Mucosa of rectum (tissue), 2 donors: ENCODE measurements at regions not wholly inside any gene's neighbourhood (a gene's known extent, or its start where the extent isn't known, plus 50 kb on each side); places are given as distances from the start of the nearest gene placed in this dataset.

Experiments
- H3K27ac ChIP-seq, 2 donors: one replicate each; pipeline ENCODE4 v1.7.0; 2013; ENCODE audit warnings: inconsistent platforms in 2 of 2, low read depth in 2 of 2, low read length in 2 of 2
- H3K27me3 ChIP-seq, 2 donors: one replicate each; pipeline ENCODE4 v1.7.0; 2013; ENCODE audit warnings: low read length in 2 of 2; ENCODE audit not compliant: control insufficient read depth in 2 of 2, insufficient read depth in 2 of 2
- H3K36me3 ChIP-seq, 2 donors: one replicate each; pipeline ENCODE4 v1.7.0; 2013; ENCODE audit warnings: low read length in 2 of 2; ENCODE audit not compliant: control insufficient read depth in 2 of 2, insufficient read depth in 2 of 2
- H3K4me1 ChIP-seq, 2 donors: one replicate each; pipeline ENCODE4 v1.7.0; 2013; ENCODE audit warnings: low read length in 2 of 2, mild to moderate bottlenecking in 1 of 2; ENCODE audit not compliant: control insufficient read depth in 2 of 2, insufficient read depth in 2 of 2
- H3K4me3 ChIP-seq, 2 donors: one replicate each; pipeline ENCODE4 v1.7.0; 2013; ENCODE audit warnings: low read length in 2 of 2
- H3K9ac ChIP-seq, 2 donors: one replicate each; pipeline ENCODE4 v1.7.0; 2013; ENCODE audit warnings: low read length in 2 of 2, low read depth in 1 of 2, mild to moderate bottlenecking in 1 of 2
- H3K9me3 ChIP-seq, 2 donors: one replicate each; pipeline ENCODE4 v1.7.0; 2013; ENCODE audit warnings: low read length in 2 of 2; ENCODE audit not compliant: control insufficient read depth in 2 of 2
- donor health status: healthy.
- donor health status: Normal muscosa, but diverticular disease.

DNA sequence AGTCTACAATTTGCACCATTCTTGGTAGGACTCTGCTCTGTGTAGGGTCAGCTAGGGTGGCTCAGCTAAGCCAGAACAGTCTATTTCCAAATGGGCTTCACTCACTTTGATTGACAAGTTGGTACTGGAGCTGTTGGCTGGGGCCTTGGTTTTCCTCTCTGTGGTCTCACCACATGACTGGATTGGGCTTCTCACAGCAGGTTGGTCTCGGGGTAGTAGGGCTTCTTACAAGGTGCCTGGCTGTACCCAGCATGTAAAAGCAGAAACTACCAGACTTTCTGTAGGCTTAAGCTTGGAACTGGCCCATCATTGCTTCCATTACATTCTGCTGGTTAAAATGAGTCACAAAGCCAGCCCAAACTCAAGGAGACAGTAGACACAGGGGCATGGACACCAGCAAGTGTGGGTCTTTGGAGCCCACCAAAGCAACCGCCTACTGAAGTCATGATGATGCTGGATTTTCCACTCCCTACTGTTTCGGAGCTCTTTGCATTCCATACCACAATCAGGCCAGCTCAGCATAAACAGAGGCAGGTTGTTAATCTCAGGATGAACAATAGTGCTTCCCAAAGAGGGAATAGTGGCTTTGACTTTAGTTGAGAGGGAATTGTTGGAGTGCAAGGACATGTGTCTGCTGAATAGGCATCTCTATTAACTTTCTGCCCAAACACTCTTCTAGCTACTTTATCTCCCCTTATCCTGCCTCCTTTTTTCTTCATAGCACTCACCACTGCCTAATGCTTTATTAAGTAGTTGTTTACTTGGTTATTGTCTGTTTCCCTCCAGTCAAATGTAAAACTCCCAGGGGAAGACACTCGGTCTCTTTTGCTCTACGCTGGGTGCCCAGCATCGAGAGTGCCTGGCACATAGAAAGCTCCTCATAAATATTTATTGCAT, 78.0 kb upstream of the RARB start:
- Histone ChIP-seq H3K4me1 (no peaks in the 10 kb centered on the region), H3K36me3 (no peaks in the 10 kb centered on the region), H3K9me3 (no peaks in the 10 kb centered on the region), H3K4me3 (no peak overlapping the region), H3K27ac (no peak overlapping the region), H3K27me3 (no peaks in the 10 kb centered on the region), H3K9ac (no peak overlapping the region)

DNA sequence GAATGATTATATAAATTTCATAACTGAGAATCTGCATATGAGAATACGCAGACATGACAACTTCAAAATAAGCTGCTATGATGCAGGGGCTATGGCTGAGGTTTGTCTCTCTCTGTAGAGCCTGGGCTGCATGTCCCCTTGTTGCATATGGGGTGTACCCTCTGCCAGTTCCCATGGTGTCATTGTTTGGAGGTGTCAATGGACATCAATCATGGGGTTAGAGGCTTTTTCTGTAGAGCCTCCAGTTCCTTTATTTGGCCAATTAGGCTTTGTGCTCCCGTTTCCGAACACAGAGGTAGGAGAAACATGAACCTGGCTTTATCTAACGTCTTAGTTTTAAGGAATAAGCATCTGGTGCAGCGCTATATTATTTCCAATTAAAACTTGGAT, 77.3 kb upstream of the RARB start:
- no peaks in the 10 kb centered on the region for H3K9me3 ChIP-seq
- no peak overlapping the region for H3K4me3 ChIP-seq
- H3K4me1 ChIP-seq = no peaks in the 10 kb centered on the region
- H3K36me3 ChIP-seq = no peaks in the 10 kb centered on the region
- H3K27ac ChIP-seq = no peak overlapping the region
- no peaks in the 10 kb centered on the region for H3K27me3 ChIP-seq
- no peak overlapping the region for H3K9ac ChIP-seq

DNA sequence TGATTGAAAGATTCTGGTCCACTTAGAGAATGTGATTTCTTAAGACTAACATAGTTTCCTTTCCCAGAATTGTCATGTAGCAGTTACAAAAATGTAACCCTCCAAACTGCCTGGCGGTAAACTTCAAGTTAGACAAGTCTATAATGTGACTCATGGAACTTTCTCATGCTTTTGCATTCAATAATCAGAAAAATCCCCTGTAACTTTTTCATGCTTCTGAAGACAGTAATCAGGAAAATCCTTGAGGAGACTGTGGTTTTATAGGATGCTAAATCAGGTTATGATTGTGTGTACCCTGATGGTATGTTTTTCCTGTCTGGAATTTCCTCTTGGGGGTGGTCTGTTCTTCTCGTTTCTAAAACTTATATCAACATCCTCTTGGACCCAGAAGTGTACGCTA, 74.0 kb upstream of the RARB start:
- Histone ChIP-seq H3K4me1 (no peaks in the 10 kb centered on the region), H3K9me3 (no peaks in the 10 kb centered on the region), H3K27ac (no peak overlapping the region), H3K9ac (no peak overlapping the region), H3K36me3 (no peaks in the 10 kb centered on the region), H3K27me3 (no peaks in the 10 kb centered on the region), H3K4me3 (no peak overlapping the region)

DNA sequence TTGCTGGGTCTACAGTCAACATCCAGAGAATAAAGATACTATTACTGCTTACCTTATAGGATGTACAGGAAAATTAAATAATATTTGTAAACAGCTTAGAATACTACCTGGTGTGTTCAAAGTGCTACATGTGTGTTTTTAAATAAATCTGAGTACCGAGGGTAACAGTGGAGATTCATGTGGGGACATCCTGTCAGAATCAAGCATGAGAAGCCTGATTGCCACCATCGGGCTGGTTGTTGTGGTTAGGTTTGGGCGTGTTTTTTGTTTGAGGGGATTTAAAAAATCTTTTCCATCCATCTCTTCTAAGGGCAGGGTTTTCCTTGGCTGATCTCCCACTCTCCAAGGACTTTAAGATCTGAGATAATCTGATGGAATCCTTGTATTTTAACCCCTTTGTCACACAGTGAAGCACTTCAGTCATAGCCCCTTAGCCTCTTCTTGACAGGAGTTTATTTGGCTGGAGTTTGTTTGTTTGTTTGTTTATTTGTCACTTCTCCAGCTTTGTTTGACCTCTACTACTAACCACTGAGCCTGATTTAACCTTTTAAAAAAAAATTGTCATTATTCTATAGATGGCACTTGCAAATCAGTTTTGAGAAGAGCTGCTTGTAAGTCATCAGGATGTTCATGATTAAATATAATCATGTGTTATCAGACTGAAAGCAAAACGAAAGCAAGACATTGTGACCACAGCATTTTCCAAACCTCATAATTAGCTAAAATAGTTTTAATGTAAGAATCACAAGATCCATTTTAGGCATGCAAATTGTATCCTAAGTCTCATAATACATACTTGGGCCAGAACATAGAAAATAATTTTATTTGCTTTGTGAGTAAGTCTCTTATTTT, 72.8 kb upstream of the RARB start:
- Histone ChIP-seq H3K27me3 (no peaks in the 10 kb centered on the region), H3K27ac (no peak overlapping the region), H3K4me3 (no peak overlapping the region), H3K36me3 (no peaks in the 10 kb centered on the region), H3K9me3 (no peaks in the 10 kb centered on the region), H3K4me1 (no peaks in the 10 kb centered on the region), H3K9ac (no peak overlapping the region)

DNA sequence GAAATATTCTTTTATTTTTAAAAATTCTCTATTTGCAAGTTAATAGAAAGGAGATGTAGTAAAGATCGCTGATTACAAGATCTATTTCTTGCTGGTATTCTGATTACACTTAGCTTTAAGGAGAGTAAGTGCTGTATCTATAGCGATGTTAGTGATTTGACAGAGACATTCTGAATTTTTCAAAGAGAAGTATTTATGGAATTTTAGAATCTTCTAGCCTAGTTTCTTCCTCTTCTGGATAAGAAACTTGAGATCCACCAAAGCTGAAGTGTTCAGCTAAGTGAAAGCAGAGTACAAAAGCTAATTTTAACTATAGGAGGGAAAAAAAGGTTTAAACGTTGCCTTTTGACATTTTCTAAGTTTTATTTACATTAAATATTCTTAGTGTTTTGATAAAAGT, 72.1 kb upstream of the RARB start:
- Histone ChIP-seq H3K9me3 (no peaks in the 10 kb centered on the region), H3K27ac (no peak overlapping the region), H3K4me1 (no peaks in the 10 kb centered on the region), H3K27me3 (no peaks in the 10 kb centered on the region), H3K9ac (no peak overlapping the region), H3K4me3 (no peak overlapping the region), H3K36me3 (no peaks in the 10 kb centered on the region)

DNA sequence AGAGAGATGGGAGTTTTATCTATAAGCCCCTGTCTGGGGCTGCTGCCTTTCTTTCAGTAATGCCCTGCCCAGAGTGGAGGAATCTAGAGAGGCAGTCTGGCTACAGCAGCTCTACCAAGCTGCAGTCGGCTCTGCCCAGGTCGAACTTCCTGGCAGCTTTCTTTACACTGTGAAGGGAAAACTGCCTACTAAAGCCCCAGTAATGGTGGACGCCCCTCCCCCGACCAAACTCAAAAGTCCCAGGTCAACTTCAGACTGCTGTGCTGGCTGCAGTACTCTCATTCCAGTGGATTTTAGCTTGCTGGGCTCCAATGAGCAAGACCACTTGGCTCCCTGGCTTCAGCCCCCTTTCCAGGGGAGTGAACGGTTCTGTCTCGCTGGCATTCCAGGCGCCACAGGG, 65.9 kb upstream of the RARB start:
- Histone ChIP-seq H3K4me3 (no peak overlapping the region), H3K4me1 (no peaks in the 10 kb centered on the region)

DNA sequence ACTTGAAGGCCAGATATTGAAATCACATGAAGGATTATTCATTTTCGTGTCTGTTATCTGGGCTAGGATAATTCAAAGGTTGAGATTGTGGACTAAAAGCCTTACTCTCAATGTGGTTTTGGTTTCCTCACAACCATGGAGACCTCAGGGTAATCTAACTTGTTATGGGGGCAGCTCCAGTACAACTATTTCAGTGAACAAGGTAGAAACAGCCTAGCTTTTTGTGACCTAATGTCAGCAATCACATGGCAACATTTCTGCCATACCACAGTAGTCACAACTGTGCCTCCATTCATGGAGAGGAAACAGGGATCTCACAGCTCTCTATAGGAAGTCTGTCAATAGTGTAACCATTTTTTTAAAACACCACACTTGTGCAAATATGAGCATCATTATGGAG, 62.4 kb upstream of the RARB start:
- Histone ChIP-seq H3K4me1 (no peaks in the 10 kb centered on the region), H3K4me3 (no peak overlapping the region), H3K9me3 (no peaks in the 10 kb centered on the region), H3K36me3 (no peaks in the 10 kb centered on the region), H3K27ac (no peak overlapping the region), H3K9ac (no peak overlapping the region), H3K27me3 (no peaks in the 10 kb centered on the region)

More for the DNA sequence above, 65.9 kb upstream of the RARB start:
- Histone ChIP-seq H3K36me3 (no peaks in the 10 kb centered on the region), H3K9me3 (no peaks in the 10 kb centered on the region), H3K27me3 (no peaks in the 10 kb centered on the region), H3K27ac (no peak overlapping the region), H3K9ac (no peak overlapping the region)

DNA sequence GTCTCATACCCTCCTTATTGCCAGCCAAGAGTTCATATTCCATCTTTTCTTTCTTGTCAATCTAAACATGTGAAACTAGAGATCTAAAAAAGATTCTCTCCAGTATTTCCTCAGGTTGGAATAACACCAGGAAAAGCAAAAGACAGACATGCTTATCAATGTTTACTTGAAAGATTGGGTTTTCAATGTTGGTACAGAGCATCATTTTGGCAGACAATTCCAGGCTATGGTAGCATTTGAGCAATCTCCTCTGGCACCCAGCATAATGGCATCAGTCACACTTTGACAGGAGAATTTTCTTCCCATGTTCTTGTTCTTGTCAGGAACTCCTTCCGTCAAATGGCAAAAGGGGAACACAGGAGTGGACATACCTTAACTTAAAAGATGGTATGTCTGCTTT, 61.0 kb upstream of the RARB start:
- Histone ChIP-seq H3K27me3 (no peaks in the 10 kb centered on the region), H3K4me3 (no peak overlapping the region), H3K36me3 (no peaks in the 10 kb centered on the region), H3K4me1 (no peaks in the 10 kb centered on the region), H3K9me3 (no peaks in the 10 kb centered on the region), H3K27ac (no peak overlapping the region), H3K9ac (no peak overlapping the region)

DNA sequence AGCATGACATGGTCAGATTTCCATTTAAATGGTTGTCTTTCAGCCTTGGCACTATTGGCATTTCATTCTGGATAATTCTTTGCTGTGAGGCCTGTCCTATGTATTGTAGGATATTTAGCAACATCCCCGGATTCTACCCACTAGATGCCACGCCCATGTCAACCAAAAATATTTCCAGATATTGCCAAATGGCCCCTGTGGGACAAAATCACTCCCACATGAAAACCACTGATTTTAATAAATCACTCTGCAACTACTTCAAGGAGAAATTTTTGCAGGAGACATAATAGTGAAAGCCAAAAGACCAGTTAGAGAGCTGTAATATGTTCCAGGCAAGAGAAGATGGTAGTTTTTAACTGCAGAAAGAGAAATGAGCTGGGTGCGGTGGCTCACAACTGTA, 55.9 kb upstream of the RARB start:
- no peak overlapping the region for H3K4me3 ChIP-seq
- H3K27ac ChIP-seq = no peak overlapping the region
- no peaks in the 10 kb centered on the region for H3K9me3 ChIP-seq
- H3K9ac ChIP-seq = no peak overlapping the region
- no peaks in the 10 kb centered on the region for H3K27me3 ChIP-seq
- no peaks in the 10 kb centered on the region for H3K36me3 ChIP-seq
- no peaks in the 10 kb centered on the region for H3K4me1 ChIP-seq

DNA sequence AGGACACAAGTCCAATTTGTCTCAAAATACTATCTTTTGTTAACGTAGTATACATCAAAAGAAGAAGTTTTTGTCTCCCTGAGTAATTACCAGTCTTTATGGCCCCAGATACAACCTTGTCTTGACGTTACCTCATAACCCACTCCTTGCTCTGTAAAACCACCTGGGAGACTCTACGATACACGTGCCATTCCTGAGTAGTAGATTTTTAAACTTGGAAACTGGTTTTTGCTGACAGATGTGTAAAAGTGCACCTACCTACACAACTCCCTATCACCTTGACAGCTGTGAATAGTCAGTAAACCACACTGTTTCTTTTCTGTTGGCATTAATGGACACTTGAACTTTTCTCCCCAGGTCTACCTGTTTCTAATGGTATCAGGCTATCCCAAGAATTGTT, 51.7 kb upstream of the RARB start:
- Histone ChIP-seq H3K9ac (no peak overlapping the region), H3K4me3 (no peak overlapping the region), H3K27ac (no peak overlapping the region), H3K4me1 (no peaks in the 10 kb centered on the region), H3K36me3 (no peaks in the 10 kb centered on the region), H3K9me3 (no peaks in the 10 kb centered on the region), H3K27me3 (no peaks in the 10 kb centered on the region)
